H1 (cell line): ENCODE measurements at regions not wholly inside any gene's neighbourhood (a gene's known extent, or its start where the extent isn't known, plus 50 kb on each side); places are given as distances from the start of the nearest gene placed in this dataset.

Experiments
- CTCF ChIA-PET: fragments of 300-600 bp; sonication (Branson Sonifier 250); formaldehyde crosslinking; loops from one replicate; lab custom pipeline; 2021; ENCODE audit not compliant: partially characterized antibody; lab: Charles Lee
- POLR2A ChIA-PET: fragments of 300-600 bp; sonication (Branson Sonifier 250); formaldehyde crosslinking; loops from one replicate; lab custom pipeline; 2021; ENCODE audit warnings: inconsistent platforms; ENCODE audit not compliant: partially characterized antibody; lab: Charles Lee
- DNase-seq, 2 experiments: peaks; one replicate each; pipeline versions ENCODE4 v3.0.0 to v3.0.0-alpha.2; 2010 to 2022; ENCODE audit warnings: low spot score in 2 of 2, low read depth in 1 of 2, mixed read lengths in 1 of 2
- FAIRE-seq: peaks from 2 replicates; lab custom pipeline; 2011; peaks lifted over from hg19 to GRCh38; lab: Jason Lieb, UNC
- H2AFZ ChIP-seq: 2 replicates; pipeline ENCODE4 v1.8.1; 2012; ENCODE audit warnings: low read length, inconsistent platforms
- H2AK5ac ChIP-seq: 2 replicates; pipeline ENCODE4 v1.6.1; 2013; ENCODE audit warnings: low read depth, low read length
- H2BK120ac ChIP-seq: replicated peaks from 2 replicates; pipeline ENCODE3; 2013; ENCODE audit warnings: low read depth, low read length, inconsistent platforms
- H2BK12ac ChIP-seq: 2 replicates; pipeline ENCODE4 v1.6.1; 2013; ENCODE audit warnings: low read depth, low read length
- H2BK15ac ChIP-seq: 2 replicates; pipeline ENCODE4 v1.6.1; 2013; ENCODE audit warnings: low read length
- H2BK20ac ChIP-seq: 2 replicates; pipeline ENCODE4 v1.6.1; 2013; ENCODE audit warnings: low read length
- H2BK5ac ChIP-seq: 2 replicates; pipeline ENCODE4 v1.6.1; 2013; ENCODE audit warnings: low read depth, low read length
- H3K14ac ChIP-seq: 2 replicates; pipeline ENCODE4 v1.6.1; 2013; ENCODE audit warnings: inconsistent platforms; ENCODE audit not compliant: insufficient read length
- H3K18ac ChIP-seq: 2 replicates; pipeline ENCODE4 v1.6.1; 2013; ENCODE audit warnings: low read length; ENCODE audit errors: extremely low read depth
- H3K23ac ChIP-seq: 2 replicates; pipeline ENCODE4 v1.6.1; 2013; ENCODE audit warnings: inconsistent platforms; ENCODE audit not compliant: insufficient read length
- H3K23me2 ChIP-seq: 2 replicates; pipeline ENCODE4 v1.6.1; 2013; ENCODE audit warnings: low read depth, low read length
- H3K27ac ChIP-seq: 2 replicates; pipeline ENCODE4 v1.6.1; 2011; ENCODE audit warnings: low read depth, low read length, inconsistent platforms
- H3K27me3 ChIP-seq, 4 experiments: replicated peaks in 1 of 4; 1 replicate in 1 of 4; 2 replicates in 3 of 4; pipeline versions ENCODE4 v1.6.1 to v1.8.1; 2011 to 2013; ENCODE audit warnings: low read length in 3 of 4, mild to moderate bottlenecking in 3 of 4, inconsistent platforms in 2 of 4, mixed read lengths in 2 of 4, moderate library complexity in 1 of 4; ENCODE audit not compliant: control insufficient read depth in 3 of 4, insufficient read depth in 3 of 4; ENCODE audit errors: extremely low read depth in 1 of 4
- H3K36me3 ChIP-seq, 4 experiments: 2 replicates each; pipeline versions ENCODE4 v1.6.1 to v1.8.1; 2011 to 2013; ENCODE audit warnings: mild to moderate bottlenecking in 4 of 4, low read length in 3 of 4, moderate library complexity in 2 of 4, control low read depth in 1 of 4, inconsistent platforms in 1 of 4; ENCODE audit not compliant: insufficient read depth in 4 of 4, control insufficient read depth in 2 of 4
- H3K4ac ChIP-seq: replicated peaks from 2 replicates; pipeline ENCODE3; 2013; ENCODE audit warnings: low read length, low read depth, mixed read lengths, inconsistent platforms; ENCODE audit not compliant: insufficient read length
- H3K4me1 ChIP-seq, 4 experiments: replicated peaks in 1 of 4; 1 replicate in 1 of 4; 2 replicates in 3 of 4; pipeline versions ENCODE4 v1.6.1 to v1.8.1; 2011 to 2013; ENCODE audit warnings: low read length in 3 of 4, inconsistent platforms in 2 of 4, mixed read lengths in 1 of 4; ENCODE audit not compliant: insufficient read depth in 4 of 4, control insufficient read depth in 3 of 4
- H3K4me2 ChIP-seq, 2 experiments: 2 replicates each; pipeline versions ENCODE4 v1.6.1 to v1.8.1; 2011 to 2013; ENCODE audit warnings: low read depth in 2 of 2, low read length in 2 of 2, control low read depth in 1 of 2, inconsistent platforms in 1 of 2, mild to moderate bottlenecking in 1 of 2; ENCODE audit not compliant: insufficient read depth in 1 of 2
- H3K4me3 ChIP-seq, 4 experiments: fragments of 200-600, 300-600 bp in 1 of 4; sonication (generic), shearing (Covaris generic), sonication (Bioruptor Twin) in 1 of 4; 2 replicates each; pipeline versions ENCODE4 v1.5.1 to v1.8.1; 2011 to 2016; ENCODE audit warnings: low read length in 4 of 4, low read depth in 3 of 4, control low read depth in 2 of 4, inconsistent platforms in 2 of 4, mild to moderate bottlenecking in 2 of 4, mixed read lengths in 1 of 4, moderate library complexity in 1 of 4; ENCODE audit not compliant: insufficient read depth in 2 of 4; ENCODE audit errors: extremely low read depth in 1 of 4
- H3K56ac ChIP-seq: replicated peaks from 2 replicates; pipeline ENCODE3; 2013; ENCODE audit warnings: low read depth, mild to moderate bottlenecking, mixed read lengths, low read length, inconsistent platforms; ENCODE audit not compliant: insufficient read length
- H3K79me1 ChIP-seq: 2 replicates; pipeline ENCODE4 v1.6.1; 2013; ENCODE audit warnings: low read depth, low read length, control low read depth
- H3K79me2 ChIP-seq, 2 experiments: 2 replicates each; pipeline versions ENCODE4 v1.6.1 to v1.8.1; 2012 to 2013; ENCODE audit warnings: low read length in 2 of 2, mild to moderate bottlenecking in 2 of 2, inconsistent platforms in 1 of 2; ENCODE audit not compliant: insufficient read depth in 2 of 2, control insufficient read depth in 1 of 2
- H3K9ac ChIP-seq, 4 experiments: replicated peaks in 1 of 4; 1 replicate in 1 of 4; 2 replicates in 3 of 4; pipeline versions ENCODE4 v1.6.1 to v1.8.1; 2011 to 2013; ENCODE audit warnings: low read depth in 3 of 4, low read length in 3 of 4, control low read depth in 2 of 4, mild to moderate bottlenecking in 2 of 4, moderate library complexity in 2 of 4, inconsistent platforms in 1 of 4; ENCODE audit errors: extremely low read depth in 1 of 4
- H3K9me3 ChIP-seq, 2 experiments: 2 replicates each; pipeline versions ENCODE4 v1.6.1 to v1.8.1; 2012 to 2013; ENCODE audit warnings: mild to moderate bottlenecking in 2 of 2, moderate library complexity in 2 of 2, control low read depth in 1 of 2, inconsistent platforms in 1 of 2, low read depth in 1 of 2, low read length in 1 of 2, mixed read lengths in 1 of 2; ENCODE audit not compliant: insufficient read depth in 2 of 2
- H4K20me1 ChIP-seq, 2 experiments: replicated peaks in 1 of 2; 2 replicates each; pipeline versions ENCODE3 to v1.8.1; 2011 to 2013; ENCODE audit warnings: inconsistent platforms in 2 of 2, low read length in 2 of 2, mild to moderate bottlenecking in 1 of 2; ENCODE audit not compliant: insufficient read depth in 2 of 2, control insufficient read depth in 1 of 2
- H4K5ac ChIP-seq: 2 replicates; pipeline ENCODE4 v1.6.1; 2013; ENCODE audit warnings: low read length, low read depth, mixed read lengths, inconsistent platforms; ENCODE audit not compliant: insufficient read length
- H4K8ac ChIP-seq: 2 replicates; pipeline ENCODE4 v1.8.0; 2013; ENCODE audit warnings: mild to moderate bottlenecking, moderate library complexity, low read length, inconsistent platforms; ENCODE audit not compliant: insufficient read depth; ENCODE audit errors: extremely low read depth
- H4K91ac ChIP-seq: replicated peaks from 2 replicates; pipeline ENCODE3; 2013; ENCODE audit warnings: low read length, mixed read lengths, inconsistent platforms; ENCODE audit not compliant: insufficient read length
- JUN ChIP-seq: IDR thresholded peaks from 2 replicates; pipeline ENCODE4 v1.6.1; 2011; ENCODE audit warnings: low read depth, mild to moderate bottlenecking, improper control_type of control experiment, low read length
- RNF2 ChIP-seq: fragments of 200-900, 300-1000 bp; sonication (generic); IDR thresholded peaks from 2 replicates; pipeline ENCODE4 v1.7.1; 2016; ENCODE audit warnings: borderline replicate concordance, low read depth, mild to moderate bottlenecking, antibody characterized with exemption, low read length; ENCODE audit not compliant: poor library complexity, severe bottlenecking; ENCODE audit errors: missing control alignments
- SP4 ChIP-seq: IDR thresholded peaks from 2 replicates; pipeline ENCODE4 v1.6.1; 2012; ENCODE audit warnings: low read length, inconsistent platforms
- TBP ChIP-seq: IDR thresholded peaks from 2 replicates; pipeline ENCODE4 v1.6.1; 2011; ENCODE audit warnings: low read depth, low read length, improper control_type of control experiment
- WGBS, 2 experiments: shearing (Covaris generic) in 1 of 2; methylation state at CpG; one replicate each; pipeline versions ENCODE4 v1.1.6 to v1.1.7; 2013 to 2015; ENCODE audit warnings: low lambda C conversion rate in 2 of 2, mixed read lengths in 2 of 2, inconsistent platforms in 1 of 2, low coverage in 1 of 2, missing lambda C conversion rate in 1 of 2; ENCODE audit not compliant: insufficient replicate concordance in 2 of 2, insufficient coverage in 1 of 2, insufficient read length in 1 of 2; ENCODE audit errors: extremely low coverage in 1 of 2, missing lambda C conversion rate in 1 of 2; 5-methylcytosine and 5-hydroxymethylcytosine counted together

- H2AFZ ChIP-seq = no peak overlapping the region
- no peak overlapping the region for H2BK20ac ChIP-seq
- H4K8ac ChIP-seq = no peak overlapping the region; the same call in 1 of the 2 replicates
- H3K79me1 ChIP-seq = no peaks in the 10 kb centered on the region
- H2BK5ac ChIP-seq = no peak overlapping the region
- no peaks in the 10 kb centered on the region for H3K4me1 ChIP-seq
- ChIA-PET POLR2A (no interaction called here), CTCF (interaction anchor here (0.6 kb wide), 1 partner anchor 30 kb away, joined by 3 read pairs; no protein-coding TSS in a partner anchor)
- H3K27me3 ChIP-seq = no peaks in the 10 kb centered on the region
- H2BK12ac ChIP-seq = no peak overlapping the region
- H4K20me1 ChIP-seq = no peaks in the 10 kb centered on the region
- H2BK120ac ChIP-seq = no peak overlapping the region
- H4K91ac ChIP-seq = no peak overlapping the region
- no peak overlapping the region for H3K9ac ChIP-seq
- FAIRE-seq = no peak
- H3K18ac ChIP-seq = no peak overlapping the region
- H3K27ac ChIP-seq = no peak overlapping the region
- no peaks in the 10 kb centered on the region for H3K36me3 ChIP-seq
- H3K9me3 ChIP-seq = no peaks in the 10 kb centered on the region
- H3K79me2 ChIP-seq = no peaks in the 10 kb centered on the region
- no peaks in the 10 kb centered on the region; the same call in 1 of the 2 replicates for H3K23me2 ChIP-seq
- H3K14ac ChIP-seq = no peak overlapping the region
- 90% methylated on average over 4 of the region's 4 CpGs; no CpG with 5 or more reads in 1 of the 2 experiments for WGBS, 2 experiments
- TF ChIP-seq JUN = no peak
- TF ChIP-seq SP4 = no peak
- no peak for TF ChIP-seq RNF2
- TF ChIP-seq TBP = no peak
- no peak overlapping the region for H3K4ac ChIP-seq
- H2AK5ac ChIP-seq = no peak overlapping the region
- no peak overlapping the region for H4K5ac ChIP-seq
- no peak overlapping the region for H3K4me2 ChIP-seq
- no peak overlapping the region for H3K56ac ChIP-seq
- no peak overlapping the region for H3K4me3 ChIP-seq
- no peak overlapping the region for H2BK15ac ChIP-seq
- DNase-seq = no peak
- H3K23ac ChIP-seq = no peak overlapping the region
Measured at GRCh38 chr13:34103854-34104253, 285.9 kb downstream of the RFC3 start.
